ENCODE measurements at regions not wholly inside any gene's neighbourhood (a gene's known extent, or its start where the extent isn't known, plus 50 kb on each side); places are given as distances from the start of the nearest gene placed in this dataset.
"Not testable (repeated sequence)": the region's sequence is repeated elsewhere in the genome, so short reads cannot be mapped to it uniquely, and the experiment has no call there.

GRCh38 chr5:138677782-138678181, 75.4 kb upstream of the CTNNA1 start:
- no peaks in the 10 kb centered on the region for H3K27me3 ChIP-seq (ENCODE audit: insufficient read depth, insufficient read length)
- H3K9me3 ChIP-seq (ENCODE audit: insufficient read depth, low read length) = no peaks in the 10 kb centered on the region
- no peak for DNase-seq (ENCODE audit: low read depth, low spot score)
- H3K4me1 ChIP-seq (ENCODE audit: insufficient read depth, insufficient read length) = no peaks in the 10 kb centered on the region
- H3K4me3 ChIP-seq (ENCODE audit: insufficient read length, low read depth) = no peak overlapping the region
- TF ChIP-seq SUZ12 (IDR thresholded peaks at IDR 0.05; ENCODE audit: extremely low read depth, insufficient read depth, insufficient read length) (no peak), ZNF274 (IDR thresholded peaks at IDR 0.05; ENCODE audit: low read depth, low read length) (no peak), YY1 (IDR thresholded peaks at IDR 0.05; ENCODE audit: insufficient read depth, insufficient read length) (no peak)
- no peak overlapping the region for H3K9ac ChIP-seq (ENCODE audit: insufficient read length, low read depth)
- H3K36me3 ChIP-seq (ENCODE audit: insufficient read depth, insufficient read length, low read length) = no peaks in the 10 kb centered on the region

- H3K9me3 ChIP-seq (ENCODE audit: insufficient read depth, low read length) = no peaks in the 10 kb centered on the region
- no peak for TF ChIP-seq SUZ12 (IDR thresholded peaks at IDR 0.05; ENCODE audit: extremely low read depth, insufficient read depth, insufficient read length)
- TF ChIP-seq YY1 (IDR thresholded peaks at IDR 0.05; ENCODE audit: insufficient read depth, insufficient read length) = no peak
- no peak for TF ChIP-seq ZNF274 (IDR thresholded peaks at IDR 0.05; ENCODE audit: low read depth, low read length)
- no peak overlapping the region for H3K4me3 ChIP-seq (ENCODE audit: insufficient read length, low read depth)
- no peaks in the 10 kb centered on the region for H3K4me1 ChIP-seq (ENCODE audit: insufficient read depth, insufficient read length)
- H3K27me3 ChIP-seq (ENCODE audit: insufficient read depth, insufficient read length) = no peaks in the 10 kb centered on the region
- no peaks in the 10 kb centered on the region for H3K36me3 ChIP-seq (ENCODE audit: insufficient read depth, insufficient read length, low read length)
- no peak overlapping the region for H3K9ac ChIP-seq (ENCODE audit: insufficient read length, low read depth)
- no peak for DNase-seq (ENCODE audit: low read depth, low spot score)
Measured at GRCh38 chr5:138676556-138677193, 76.5 kb upstream of the CTNNA1 start.

GRCh38 chr5:138676002-138676401, 77.2 kb upstream of the CTNNA1 start:
- no peaks in the 10 kb centered on the region for H3K4me1 ChIP-seq (ENCODE audit: insufficient read depth, insufficient read length)
- H3K9ac ChIP-seq (ENCODE audit: insufficient read length, low read depth) = no peak overlapping the region
- no peak overlapping the region for H3K4me3 ChIP-seq (ENCODE audit: insufficient read length, low read depth)
- no peak for TF ChIP-seq ZNF274 (IDR thresholded peaks at IDR 0.05; ENCODE audit: low read depth, low read length)
- no peak for TF ChIP-seq YY1 (IDR thresholded peaks at IDR 0.05; ENCODE audit: insufficient read depth, insufficient read length)
- no peak for TF ChIP-seq SUZ12 (IDR thresholded peaks at IDR 0.05; ENCODE audit: extremely low read depth, insufficient read depth, insufficient read length)
- H3K9me3 ChIP-seq (ENCODE audit: insufficient read depth, low read length) = no peaks in the 10 kb centered on the region
- H3K27me3 ChIP-seq (ENCODE audit: insufficient read depth, insufficient read length) = no peaks in the 10 kb centered on the region
- no peaks in the 10 kb centered on the region for H3K36me3 ChIP-seq (ENCODE audit: insufficient read depth, insufficient read length, low read length)
- DNase-seq (ENCODE audit: low read depth, low spot score) = no peak

- H3K4me3 ChIP-seq (ENCODE audit: insufficient read length, low read depth) = no peak overlapping the region
- no peaks in the 10 kb centered on the region for H3K27me3 ChIP-seq (ENCODE audit: insufficient read depth, insufficient read length)
- TF ChIP-seq SUZ12 (IDR thresholded peaks at IDR 0.05; ENCODE audit: extremely low read depth, insufficient read depth, insufficient read length) = no peak
- no peak for TF ChIP-seq YY1 (IDR thresholded peaks at IDR 0.05; ENCODE audit: insufficient read depth, insufficient read length)
- no peak for TF ChIP-seq ZNF274 (IDR thresholded peaks at IDR 0.05; ENCODE audit: low read depth, low read length)
- H3K4me1 ChIP-seq (ENCODE audit: insufficient read depth, insufficient read length) = peaks cover 10% of the 10 kb centered on the region
- no peaks in the 10 kb centered on the region for H3K9me3 ChIP-seq (ENCODE audit: insufficient read depth, low read length)
- no peaks in the 10 kb centered on the region for H3K36me3 ChIP-seq (ENCODE audit: insufficient read depth, insufficient read length, low read length)
- DNase-seq (ENCODE audit: low read depth, low spot score) = no peak
- no peak overlapping the region for H3K9ac ChIP-seq (ENCODE audit: insufficient read length, low read depth)
Measured at GRCh38 chr5:138668451-138669380, 84.5 kb upstream of the CTNNA1 start.

GRCh38 chr5:138667782-138668331, 85.4 kb upstream of the CTNNA1 start:
- H3K36me3 ChIP-seq (ENCODE audit: insufficient read depth, insufficient read length, low read length); H3K27me3 ChIP-seq (ENCODE audit: insufficient read depth, insufficient read length); H3K9me3 ChIP-seq (ENCODE audit: insufficient read depth, low read length); H3K9ac ChIP-seq (ENCODE audit: insufficient read length, low read depth); H3K4me3 ChIP-seq (ENCODE audit: insufficient read length, low read depth); H3K4me1 ChIP-seq (ENCODE audit: insufficient read depth, insufficient read length); DNase-seq (ENCODE audit: low read depth, low spot score): not testable (repeated sequence)

- DNase-seq (ENCODE audit: low read depth, low spot score) = no peak
- Histone ChIP-seq H3K27me3 (ENCODE audit: insufficient read depth, insufficient read length) (no peaks in the 10 kb centered on the region), H3K4me3 (ENCODE audit: insufficient read length, low read depth) (no peak overlapping the region), H3K4me1 (ENCODE audit: insufficient read depth, insufficient read length) (peaks cover 16% of the 10 kb centered on the region), H3K9me3 (ENCODE audit: insufficient read depth, low read length) (no peaks in the 10 kb centered on the region), H3K9ac (ENCODE audit: insufficient read length, low read depth) (no peak overlapping the region), H3K36me3 (ENCODE audit: insufficient read depth, insufficient read length, low read length) (no peaks in the 10 kb centered on the region)
- TF ChIP-seq SUZ12 (IDR thresholded peaks at IDR 0.05; ENCODE audit: extremely low read depth, insufficient read depth, insufficient read length) = no peak
- TF ChIP-seq ZNF274 (IDR thresholded peaks at IDR 0.05; ENCODE audit: low read depth, low read length) = no peak
- no peak for TF ChIP-seq YY1 (IDR thresholded peaks at IDR 0.05; ENCODE audit: insufficient read depth, insufficient read length)
Measured at GRCh38 chr5:138666226-138666742, 86.9 kb upstream of the CTNNA1 start.

GRCh38 chr5:138665261-138665660, 88.0 kb upstream of the CTNNA1 start:
- Histone ChIP-seq H3K9me3 (ENCODE audit: insufficient read depth, low read length) (no peaks in the 10 kb centered on the region), H3K9ac (ENCODE audit: insufficient read length, low read depth) (no peak overlapping the region), H3K36me3 (ENCODE audit: insufficient read depth, insufficient read length, low read length) (no peaks in the 10 kb centered on the region), H3K27me3 (ENCODE audit: insufficient read depth, insufficient read length) (no peaks in the 10 kb centered on the region), H3K4me1 (ENCODE audit: insufficient read depth, insufficient read length) (peaks cover 16% of the 10 kb centered on the region), H3K4me3 (ENCODE audit: insufficient read length, low read depth) (no peak overlapping the region)
- TF ChIP-seq ZNF274 (IDR thresholded peaks at IDR 0.05; ENCODE audit: low read depth, low read length) (no peak), YY1 (IDR thresholded peaks at IDR 0.05; ENCODE audit: insufficient read depth, insufficient read length) (no peak)
- no peak for DNase-seq (ENCODE audit: low read depth, low spot score)

Data from NT2/D1 (cell line).